NCI-H146 treated with DMSO at 0.1 percent for 48 hours (cell line): ENCODE measurements at regions not wholly inside any gene's neighbourhood (a gene's known extent, or its start where the extent isn't known, plus 50 kb on each side); places are given as distances from the start of the nearest gene placed in this dataset.

Experiments used
- DNase-seq: peaks from one replicate; lab custom pipeline; 2025; ENCODE audit not compliant: unreplicated experiment; lab: John Stamatoyannopoulos, UW

- no peak for DNase-seq
Observed at GRCh38 chr6:9627916-9628315, 787.0 kb downstream of the TFAP2A start.

- no peak for DNase-seq
Observed at GRCh38 chr6:9623985-9624384, 790.9 kb downstream of the TFAP2A start.

GRCh38 chr6:9623228-9623832 is 791.5 kb downstream of the TFAP2A start:
- no peak for DNase-seq

GRCh38 chr6:9621276-9621675 is 793.6 kb downstream of the TFAP2A start:
- DNase-seq: no peak

- DNase-seq: no peak
Observed at GRCh38 chr6:9620687-9621086, 794.2 kb downstream of the TFAP2A start.

GRCh38 chr6:9620263-9620662 is 794.6 kb downstream of the TFAP2A start:
- no peak for DNase-seq

GRCh38 chr6:9614778-9615177 is 800.1 kb downstream of the TFAP2A start:
- no peak for DNase-seq

GRCh38 chr6:9612489-9612888 is 802.4 kb downstream of the TFAP2A start:
- no peak for DNase-seq

- DNase-seq: peak; percentile 87
Observed at GRCh38 chr6:9610620-9611415, 804.1 kb downstream of the TFAP2A start.

GRCh38 chr6:9606435-9607134 is 808.3 kb downstream of the TFAP2A start:
- DNase-seq: no peak

- DNase-seq: no peak
Observed at GRCh38 chr6:9594746-9595145, 820.1 kb downstream of the TFAP2A start.

GRCh38 chr6:9593554-9593953 is 821.3 kb downstream of the TFAP2A start:
- DNase-seq: no peak

GRCh38 chr6:9583753-9584352 is 831.0 kb downstream of the TFAP2A start:
- DNase-seq: no peak

GRCh38 chr6:9581155-9581554 is 833.7 kb downstream of the TFAP2A start:
- peak; percentile 72 for DNase-seq

- DNase-seq: no peak
Observed at GRCh38 chr6:9576521-9576920, 838.4 kb downstream of the TFAP2A start.

- no peak for DNase-seq
Observed at GRCh38 chr6:9566096-9566495, 848.8 kb downstream of the TFAP2A start.

- DNase-seq: no peak
Observed at GRCh38 chr6:9564021-9564420, 850.9 kb downstream of the TFAP2A start.

- no peak for DNase-seq
Observed at GRCh38 chr6:9563568-9563967, 851.3 kb downstream of the TFAP2A start.

- no peak for DNase-seq
Observed at GRCh38 chr6:9554806-9555205, 860.1 kb downstream of the TFAP2A start.

GRCh38 chr6:9554323-9554722 is 860.6 kb downstream of the TFAP2A start:
- no peak for DNase-seq

GRCh38 chr6:9553002-9553401 is 861.9 kb downstream of the TFAP2A start:
- no peak for DNase-seq

GRCh38 chr6:9543649-9544048 is 871.2 kb downstream of the TFAP2A start:
- DNase-seq: no peak
